ENCODE measurements at regions not wholly inside any gene's neighbourhood (a gene's known extent, or its start where the extent isn't known, plus 50 kb on each side); places are given as distances from the start of the nearest gene placed in this dataset.
"Not testable (repeated sequence)": the region's sequence is repeated elsewhere in the genome, so short reads cannot be mapped to it uniquely, and the experiment has no call there.

- no peak for DNase-seq
- no peak overlapping the region for H3K27ac Mint-ChIP-seq
- H3K27me3 Mint-ChIP-seq (ENCODE audit: low read depth in 3 of 3) = peaks cover 0 to 7% (median 0%) of the 10 kb centered on the region in 3 donors
- H3K4me1 Mint-ChIP-seq = no peaks in the 10 kb centered on the region
- H3K36me3 Mint-ChIP-seq = no peaks in the 10 kb centered on the region
- H3K4me3 Mint-ChIP-seq = no peak overlapping the region
- no peaks in the 10 kb centered on the region for H3K9me3 Mint-ChIP-seq
Observed at GRCh38 chr11:71102251-71102995, 150.0 kb downstream of the SHANK2 start.

GRCh38 chr11:71101606-71102005 lies 150.8 kb downstream of the SHANK2 start:
- DNase-seq = no peak
- Mint-ChIP-seq H3K36me3 (no peaks in the 10 kb centered on the region), H3K4me1 (no peaks in the 10 kb centered on the region), H3K27ac (no peak overlapping the region), H3K27me3 (ENCODE audit: low read depth in 3 of 3) (peaks cover 0 to 7% (median 2%) of the 10 kb centered on the region in 3 donors), H3K9me3 (no peaks in the 10 kb centered on the region), H3K4me3 (no peak overlapping the region)

- Mint-ChIP-seq H3K36me3 (no peaks in the 10 kb centered on the region), H3K4me1 (no peaks in the 10 kb centered on the region), H3K27ac (no peak overlapping the region), H3K9me3 (no peaks in the 10 kb centered on the region), H3K4me3 (no peak overlapping the region), H3K27me3 (ENCODE audit: low read depth in 3 of 3) (peaks cover 0 to 7% (median 2%) of the 10 kb centered on the region in 3 donors)
- no peak for DNase-seq
Observed at GRCh38 chr11:71101046-71101445, 151.3 kb downstream of the SHANK2 start.

DNA sequence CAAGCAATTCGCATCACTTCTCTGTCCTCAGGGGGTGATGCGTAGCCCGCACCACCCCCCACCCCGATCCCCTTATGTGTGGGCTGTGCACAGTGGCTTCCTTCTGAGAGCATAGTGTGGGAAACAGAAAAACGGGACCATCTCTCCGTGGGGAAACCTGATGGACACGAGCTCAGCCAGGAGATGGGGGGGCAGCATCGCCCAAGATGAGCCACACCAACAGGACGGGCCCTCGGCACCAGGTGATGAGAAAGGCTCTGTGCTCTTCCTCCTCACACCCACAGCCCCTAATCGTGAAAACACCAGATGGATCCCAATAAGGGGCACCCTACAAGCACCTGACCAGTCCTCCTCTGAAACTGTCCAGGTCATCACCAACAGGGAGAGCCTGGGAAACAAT lies 153.6 kb downstream of the SHANK2 start:
- no peaks in the 10 kb centered on the region for H3K9me3 Mint-ChIP-seq
- H3K4me3 Mint-ChIP-seq = no peak overlapping the region
- H3K27me3 Mint-ChIP-seq (ENCODE audit: low read depth in 3 of 3) = peaks cover 0 to 9% (median 2%) of the 10 kb centered on the region in 3 donors
- no peak for DNase-seq
- H3K36me3 Mint-ChIP-seq = no peaks in the 10 kb centered on the region
- no peak overlapping the region for H3K27ac Mint-ChIP-seq
- no peaks in the 10 kb centered on the region for H3K4me1 Mint-ChIP-seq

DNA sequence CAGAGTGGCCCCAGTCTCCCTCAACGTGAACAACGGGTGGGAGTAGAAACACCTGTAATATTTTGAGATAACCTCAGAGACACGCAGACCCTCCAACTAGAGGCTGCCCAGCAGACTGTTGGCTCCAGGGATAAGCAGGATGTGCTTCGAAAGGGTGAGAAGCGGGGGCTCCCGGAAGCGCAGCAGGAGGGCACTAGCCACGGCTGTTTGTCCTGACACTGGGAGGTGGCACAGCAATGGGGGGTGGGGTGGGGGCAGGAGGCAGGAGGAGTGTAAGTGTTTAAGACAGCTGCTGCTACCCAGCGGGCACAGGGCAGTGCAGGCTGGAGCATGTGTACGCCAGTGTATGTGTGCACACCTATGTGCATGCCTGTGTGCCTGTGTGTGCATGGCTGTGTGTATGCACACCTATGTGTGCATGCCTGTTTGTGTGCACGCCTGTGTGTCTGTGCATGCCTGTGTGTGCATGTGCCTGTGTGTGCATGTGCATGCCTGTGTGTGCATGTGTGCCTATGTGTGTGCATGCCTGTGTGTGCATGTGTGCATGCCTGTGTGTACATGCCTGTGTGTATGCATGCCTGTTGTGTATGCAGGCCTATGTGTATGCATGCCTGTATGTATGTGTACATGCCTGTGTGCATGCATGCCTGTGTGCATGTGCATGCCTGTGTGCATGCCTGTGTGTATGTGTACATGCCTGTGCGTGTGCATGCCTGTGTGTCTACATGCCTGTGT lies 154.7 kb downstream of the SHANK2 start:
- no peak overlapping the region for H3K4me3 Mint-ChIP-seq
- no peaks in the 10 kb centered on the region for H3K4me1 Mint-ChIP-seq
- peaks cover 0 to 9% (median 2%) of the 10 kb centered on the region in 3 donors for H3K27me3 Mint-ChIP-seq (ENCODE audit: low read depth in 3 of 3)
- H3K27ac Mint-ChIP-seq = no peak overlapping the region
- no peaks in the 10 kb centered on the region for H3K9me3 Mint-ChIP-seq
- H3K36me3 Mint-ChIP-seq = no peaks in the 10 kb centered on the region
- no peak for DNase-seq

- Mint-ChIP-seq H3K27ac (no peak overlapping the region), H3K4me1 (no peaks in the 10 kb centered on the region), H3K27me3 (ENCODE audit: low read depth in 3 of 3) (peaks cover 2 to 9% (median 2%) of the 10 kb centered on the region in 3 donors), H3K36me3 (no peaks in the 10 kb centered on the region), H3K9me3 (no peaks in the 10 kb centered on the region), H3K4me3 (no peak overlapping the region)
- no peak for DNase-seq
Observed at GRCh38 chr11:71096751-71097388, 155.5 kb downstream of the SHANK2 start.

DNA sequence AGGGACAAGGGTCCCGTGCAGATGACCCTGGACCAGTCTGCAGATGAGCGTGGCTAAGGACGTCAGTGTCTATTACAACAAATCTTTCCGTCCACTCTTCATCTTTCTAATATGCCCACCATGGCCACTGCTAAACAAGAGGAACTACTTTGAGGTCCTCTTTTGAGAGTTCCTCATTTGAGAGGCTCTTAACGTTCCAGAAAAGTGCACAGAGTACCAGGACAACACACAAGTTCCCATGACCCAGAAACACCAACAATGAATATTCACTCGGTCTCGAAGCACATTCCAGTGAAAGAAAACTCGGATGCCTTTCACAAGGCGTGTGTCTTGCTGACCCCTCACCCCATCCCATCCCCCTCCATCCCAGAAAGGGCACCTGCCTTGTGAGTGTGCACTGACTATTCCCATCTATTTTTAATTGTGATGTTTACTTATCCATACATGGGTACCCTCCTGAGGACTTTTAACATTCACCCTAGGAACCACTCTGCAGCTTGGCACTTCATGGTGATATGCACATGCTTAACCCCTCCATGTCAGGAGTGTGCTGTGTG lies 157.0 kb downstream of the SHANK2 start:
- H3K4me1 Mint-ChIP-seq = no peaks in the 10 kb centered on the region
- DNase-seq = no peak
- peaks cover 2 to 5% (median 2%) of the 10 kb centered on the region in 3 donors for H3K27me3 Mint-ChIP-seq (ENCODE audit: low read depth in 3 of 3)
- no peaks in the 10 kb centered on the region for H3K36me3 Mint-ChIP-seq
- no peaks in the 10 kb centered on the region for H3K9me3 Mint-ChIP-seq
- no peak overlapping the region for H3K27ac Mint-ChIP-seq
- H3K4me3 Mint-ChIP-seq = no peak overlapping the region

- DNase-seq = no peak
- H3K9me3 Mint-ChIP-seq = no peaks in the 10 kb centered on the region
- no peak overlapping the region for H3K4me3 Mint-ChIP-seq
- H3K4me1 Mint-ChIP-seq = no peaks in the 10 kb centered on the region
- no peaks in the 10 kb centered on the region for H3K36me3 Mint-ChIP-seq
- H3K27me3 Mint-ChIP-seq (ENCODE audit: low read depth in 3 of 3) = peaks cover 2 to 5% (median 4%) of the 10 kb centered on the region in 3 donors
- H3K27ac Mint-ChIP-seq = no peak overlapping the region
Observed at GRCh38 chr11:71094296-71095077, 157.9 kb downstream of the SHANK2 start.

GRCh38 chr11:71093783-71094182 lies 158.6 kb downstream of the SHANK2 start:
- no peak for DNase-seq
- Mint-ChIP-seq H3K27ac (no peak overlapping the region), H3K4me1 (no peaks in the 10 kb centered on the region), H3K4me3 (no peak overlapping the region), H3K9me3 (no peaks in the 10 kb centered on the region), H3K27me3 (ENCODE audit: low read depth in 3 of 3) (peaks cover 2 to 5% (median 4%) of the 10 kb centered on the region in 3 donors), H3K36me3 (no peaks in the 10 kb centered on the region)

DNA sequence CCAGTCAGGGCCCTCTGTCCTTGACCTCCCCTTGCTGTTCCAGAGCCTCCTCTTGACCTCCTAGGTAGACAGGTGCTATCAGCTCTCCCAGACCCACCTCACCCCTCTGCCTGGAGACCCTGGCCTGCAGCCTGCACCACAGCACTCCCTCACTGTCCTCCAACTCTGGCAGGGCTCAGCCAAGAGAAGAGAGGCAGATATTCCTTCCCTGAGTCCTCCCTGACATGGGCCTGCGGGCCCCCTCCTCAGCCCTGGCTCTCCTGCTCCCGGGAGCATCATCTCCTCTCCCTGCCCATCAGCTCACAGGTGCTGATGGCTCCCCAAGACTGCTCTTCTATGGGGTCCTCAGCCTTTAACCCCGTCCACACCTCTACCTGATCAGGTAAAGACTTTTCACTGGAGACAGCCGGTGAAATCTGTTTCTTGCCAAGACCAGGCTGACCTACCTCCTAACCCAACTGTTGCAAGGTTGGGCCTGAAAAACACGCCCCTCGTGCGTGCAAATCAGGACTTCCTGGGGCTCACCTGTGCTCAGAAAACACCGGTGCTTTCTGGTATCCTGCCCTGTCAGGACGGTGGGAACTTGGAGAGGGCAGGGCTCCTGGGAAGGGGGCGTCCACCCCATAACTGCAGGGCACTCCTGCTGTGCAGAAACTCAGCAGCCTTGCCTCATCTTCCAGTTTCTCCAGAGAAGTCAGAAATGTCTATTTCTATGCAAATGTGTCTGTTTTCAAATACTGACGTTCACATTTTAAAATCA lies 160.7 kb downstream of the SHANK2 start:
- no peaks in the 10 kb centered on the region for H3K4me1 Mint-ChIP-seq

DNA sequence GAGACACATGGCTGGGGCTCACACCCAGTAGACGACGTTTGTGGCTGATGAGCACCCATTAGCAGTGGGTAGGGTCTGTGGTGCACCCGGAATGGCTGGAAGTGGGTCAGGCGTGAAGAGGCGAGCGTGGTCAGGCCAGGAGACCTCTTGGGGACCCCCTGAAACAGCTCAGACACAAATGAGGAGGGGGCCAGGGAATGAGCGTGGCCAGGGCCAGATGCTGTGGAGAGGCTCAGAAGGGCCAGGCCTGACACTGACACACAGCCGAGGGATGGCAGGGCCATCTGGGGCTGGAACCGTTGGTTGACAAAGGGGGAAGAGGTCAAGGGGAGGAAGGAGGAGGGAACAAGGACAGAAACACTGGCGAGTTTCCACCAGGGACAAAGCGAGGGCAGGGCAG lies 162.8 kb downstream of the SHANK2 start:
- Mint-ChIP-seq H3K9me3 (no peaks in the 10 kb centered on the region), H3K27me3 (ENCODE audit: low read depth in 3 of 3) (peaks cover 0 to 2% (median 2%) of the 10 kb centered on the region in 3 donors), H3K4me3 (no peak overlapping the region), H3K4me1 (no peaks in the 10 kb centered on the region), H3K27ac (no peak overlapping the region), H3K36me3 (no peaks in the 10 kb centered on the region)
- no peak for DNase-seq

More for the DNA sequence above, 160.7 kb downstream of the SHANK2 start:
- DNase-seq = no peak
- peaks cover 2 to 3% (median 2%) of the 10 kb centered on the region in 3 donors for H3K27me3 Mint-ChIP-seq (ENCODE audit: low read depth in 3 of 3)
- H3K9me3 Mint-ChIP-seq = no peaks in the 10 kb centered on the region
- no peak overlapping the region for H3K27ac Mint-ChIP-seq
- no peaks in the 10 kb centered on the region for H3K36me3 Mint-ChIP-seq
- no peak overlapping the region for H3K4me3 Mint-ChIP-seq

GRCh38 chr11:71088314-71089215 lies 163.8 kb downstream of the SHANK2 start:
- H3K36me3 Mint-ChIP-seq; H3K27me3 Mint-ChIP-seq (ENCODE audit: low read depth in 3 of 3); DNase-seq; H3K27ac Mint-ChIP-seq; H3K4me3 Mint-ChIP-seq; H3K9me3 Mint-ChIP-seq; H3K4me1 Mint-ChIP-seq: not testable (repeated sequence)

All from immature natural killer cell (primary cell).